IMR-90 (cell line): ENCODE measurements at regions not wholly inside any gene's neighbourhood (a gene's known extent, or its start where the extent isn't known, plus 50 kb on each side); places are given as distances from the start of the nearest gene placed in this dataset.

ENCODE experiments used
- ATAC-seq: fragments of 200-7000 bp; cut with Tn5 transposase; 2 replicates; pipeline ENCODE4 v1.9.1; 2020; ENCODE audit warnings: low read depth, mild to moderate bottlenecking, moderate library complexity
- BruUV-seq: library from RNA; stranded (reverse); fragments of 400-500 nt; replicated peaks from 2 replicates; lab custom pipeline; 2021; lab: Mats Ljungman, UMichigan
- CTCF ChIA-PET: fragments of 300-600 bp; formaldehyde crosslinking; extraction: SDS; loops from one replicate; lab custom pipeline; 2021; ENCODE audit warnings: antibody characterized with exemption; lab: Yijun Ruan, JAX
- POLR2A ChIA-PET: fragments of 300-600 bp; sonication (Branson Sonifier 250); formaldehyde crosslinking; loops from one replicate; lab custom pipeline; 2022; ENCODE audit warnings: antibody characterized with exemption; ENCODE audit not compliant: unreplicated experiment; lab: Charles Lee
- DNase-seq: peaks from one replicate; pipeline ENCODE4 v3.0.0; 2013
- H2AFZ ChIP-seq: replicated peaks from 2 replicates; pipeline ENCODE3; 2013; ENCODE audit warnings: low read length, mild to moderate bottlenecking; ENCODE audit not compliant: poor library complexity
- H2AK5ac ChIP-seq: 2 replicates; pipeline ENCODE4 v1.6.1; 2013; ENCODE audit warnings: low read depth, low read length, inconsistent platforms
- H2AK9ac ChIP-seq: replicated peaks from 2 replicates; pipeline ENCODE3; 2013; ENCODE audit warnings: mild to moderate bottlenecking, low read depth, low read length, moderate library complexity; ENCODE audit not compliant: poor library complexity
- H2BK120ac ChIP-seq: 2 replicates; pipeline ENCODE4 v1.6.1; 2013; ENCODE audit warnings: low read depth, low read length, inconsistent platforms
- H2BK15ac ChIP-seq: 3 replicates; pipeline ENCODE4 v1.6.1; 2013; ENCODE audit warnings: low read depth, low read length, inconsistent platforms
- H2BK20ac ChIP-seq: 2 replicates; pipeline ENCODE4 v1.6.1; 2013; ENCODE audit warnings: low read depth, mild to moderate bottlenecking, inconsistent platforms, low read length, moderate library complexity
- H2BK5ac ChIP-seq: 2 replicates; pipeline ENCODE4 v1.6.1; 2013; ENCODE audit warnings: mild to moderate bottlenecking, low read depth, low read length, inconsistent platforms; ENCODE audit not compliant: poor library complexity, severe bottlenecking
- H3K14ac ChIP-seq: replicated peaks from 2 replicates; pipeline ENCODE4 v1.6.1; 2013; ENCODE audit warnings: low read depth, low read length, inconsistent platforms
- H3K18ac ChIP-seq: 2 replicates; pipeline ENCODE4 v1.6.1; 2013; ENCODE audit warnings: low read depth, low read length, control low read depth
- H3K23ac ChIP-seq: 2 replicates; pipeline ENCODE4 v1.6.1; 2013; ENCODE audit warnings: low read depth, low read length, inconsistent platforms
- H3K27ac ChIP-seq: 2 replicates; pipeline ENCODE4 v1.5.1; 2013; ENCODE audit warnings: mild to moderate bottlenecking, control low read depth, low read length; ENCODE audit not compliant: insufficient read depth
- H3K27me3 ChIP-seq: 2 replicates; pipeline ENCODE4 v1.6.1; 2013; ENCODE audit warnings: low read length; ENCODE audit not compliant: control insufficient read depth, insufficient read depth
- H3K36me3 ChIP-seq: 2 replicates; pipeline ENCODE4 v1.6.1; 2013; ENCODE audit warnings: low read length, mixed read lengths; ENCODE audit not compliant: control insufficient read depth, insufficient read depth
- H3K4ac ChIP-seq: 2 replicates; pipeline ENCODE4 v1.6.1; 2013; ENCODE audit warnings: low read depth, low read length, inconsistent platforms
- H3K4me1 ChIP-seq: 2 replicates; pipeline ENCODE4 v1.6.1; 2013; ENCODE audit warnings: low read length, mixed read lengths; ENCODE audit not compliant: control insufficient read depth, insufficient read depth
- H3K4me2 ChIP-seq: 2 replicates; pipeline ENCODE4 v1.6.1; 2013; ENCODE audit warnings: low read depth, mild to moderate bottlenecking, control low read depth, low read length, moderate library complexity
- H3K4me3 ChIP-seq: 2 replicates; pipeline ENCODE4 v1.5.1; 2013; ENCODE audit warnings: low read depth, mild to moderate bottlenecking, control low read depth, low read length, moderate library complexity; ENCODE audit not compliant: insufficient read depth
- H3K56ac ChIP-seq: 2 replicates; pipeline ENCODE4 v1.6.1; 2013; ENCODE audit warnings: low read length, inconsistent platforms; ENCODE audit not compliant: insufficient read depth; ENCODE audit errors: extremely low read depth
- H3K79me1 ChIP-seq, 2 experiments: 2 replicates each; pipeline ENCODE4 v1.6.1; 2013; ENCODE audit warnings: low read length in 2 of 2, inconsistent platforms in 1 of 2, low read depth in 1 of 2
- H3K9ac ChIP-seq: 2 replicates; pipeline ENCODE4 v1.6.1; 2013; ENCODE audit warnings: low read depth, low read length, control low read depth
- H3K9me1 ChIP-seq: 2 replicates; pipeline ENCODE4 v1.6.1; 2013; ENCODE audit warnings: low read length, inconsistent platforms; ENCODE audit not compliant: insufficient read depth
- H3K9me3 ChIP-seq: 2 replicates; pipeline ENCODE4 v1.6.1; 2013; ENCODE audit warnings: low read length; ENCODE audit not compliant: control insufficient read depth, insufficient read depth
- H4K20me1 ChIP-seq: 2 replicates; pipeline ENCODE4 v1.6.1; 2013; ENCODE audit warnings: low read length, inconsistent platforms; ENCODE audit not compliant: insufficient read depth
- H4K5ac ChIP-seq: 2 replicates; pipeline ENCODE4 v1.6.1; 2013; ENCODE audit warnings: mild to moderate bottlenecking, low read depth, low read length, control low read depth
- H4K8ac ChIP-seq, 2 experiments: 2 replicates each; pipeline ENCODE4 v1.6.1; 2013; ENCODE audit warnings: low read depth in 2 of 2, low read length in 2 of 2, control low read depth in 1 of 2, inconsistent platforms in 1 of 2
- H4K91ac ChIP-seq: 2 replicates; pipeline ENCODE4 v1.6.1; 2013; ENCODE audit warnings: low read depth, low read length, inconsistent platforms; ENCODE audit not compliant: insufficient read depth
- CHD1 ChIP-seq: IDR thresholded peaks from 2 replicates; pipeline ENCODE4 v1.6.1; 2012; ENCODE audit warnings: low read depth, low read length, improper control_type of control experiment
- MAZ ChIP-seq: IDR thresholded peaks from 2 replicates; pipeline ENCODE4 v1.6.1; 2012; ENCODE audit warnings: low read depth, mild to moderate bottlenecking, low read length, improper control_type of control experiment, moderate library complexity, borderline replicate concordance
- MXI1 ChIP-seq: IDR thresholded peaks from 2 replicates; pipeline ENCODE4 v1.6.1; 2012; ENCODE audit warnings: low read depth, mild to moderate bottlenecking, low read length, moderate library complexity, borderline replicate concordance
- POLR2A ChIP-seq: IDR thresholded peaks from 2 replicates; pipeline ENCODE4 v1.6.1; 2012; ENCODE audit warnings: mild to moderate bottlenecking, low read depth, low read length
- WGBS, 2 experiments: methylation state at CpG; one replicate each; pipeline versions ENCODE4 v1.1.5 to v1.1.7; 2013; ENCODE audit warnings: missing lambda C conversion rate in 2 of 2; ENCODE audit not compliant: insufficient read length in 1 of 2; ENCODE audit errors: extremely low coverage in 2 of 2; 5-methylcytosine and 5-hydroxymethylcytosine counted together
- dilution Hi-C: fragments of 300-500 bp; cut with HindIII; formaldehyde crosslinking; loops from one replicate; pipeline ENCODE4 v1.14.3; 2018; ENCODE audit warnings: low sequenced_read_pairs; ENCODE audit not compliant: unreplicated experiment
- in situ Hi-C: fragments of 300-500 bp; cut with MboI; formaldehyde crosslinking; loops from 3 replicates; pipeline ENCODE4 v1.14.3; 2019; ENCODE audit warnings: low sequenced_read_pairs, inconsistent platforms, mixed read lengths
- intact Hi-C: fragments of 100-400 bp; cut with micrococcal nuclease; formaldehyde crosslinking; loops from 2 replicates; pipeline ENCODE4 v1.10.0; 2022

DNA sequence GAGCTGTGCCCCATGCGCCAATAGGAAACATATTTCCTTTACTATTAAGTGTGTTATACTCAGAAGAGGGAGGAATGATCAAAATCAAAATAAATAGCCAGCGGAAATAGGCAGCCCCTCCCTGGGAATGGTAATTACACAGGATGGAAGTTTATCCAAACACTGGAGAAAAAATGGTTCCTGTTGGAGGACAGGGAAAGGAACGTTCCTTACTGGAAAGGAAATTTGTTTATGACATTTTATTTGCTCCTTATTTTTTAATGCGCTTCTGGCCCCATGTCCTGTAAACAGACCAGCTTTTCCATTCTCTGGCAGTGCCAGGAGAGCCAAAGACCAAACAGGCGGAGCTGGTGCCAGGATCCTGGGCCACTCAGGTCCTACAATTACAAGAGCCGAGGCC lies 273.7 kb downstream of the SOX9 start:
- Histone ChIP-seq H2BK20ac (peak overlapping the region; percentile 97), H3K79me1 (peaks cover 0 to 44% of the 10 kb centered on the region in 2 experiments; a peak in 2 of 4 replicates), H3K4ac (peak overlapping the region; percentile 97), H2AK5ac (peak overlapping the region; percentile 84), H3K9me3 (no peaks in the 10 kb centered on the region), H3K36me3 (no peaks in the 10 kb centered on the region), H2BK15ac (peak overlapping the region; percentile 63; the same call in 2 of the 3 replicates), H3K27me3 (no peaks in the 10 kb centered on the region), H3K18ac (peak overlapping the region; percentile 84), H3K4me1 (peaks cover 42% of the 10 kb centered on the region), H4K91ac (peak overlapping the region; percentile 96), H2BK120ac (peak overlapping the region; percentile 99), H2BK5ac (peak overlapping the region; percentile 97), H4K20me1 (no peaks in the 10 kb centered on the region; the same call in 1 of the 2 replicates), H3K4me2 (peak overlapping the region; percentile 25), H3K4me3 (no peak overlapping the region), H2AK9ac (peak overlapping the region; percentile 97), H4K8ac (peak overlapping the region; percentile 88 to 89), H2AFZ (peak overlapping the region; percentile 84), H4K5ac (peak overlapping the region; percentile 84), H3K27ac (peak overlapping the region; percentile 81), H3K9me1 (peaks cover 32% of the 10 kb centered on the region), H3K9ac (no peak overlapping the region; the same call in 1 of the 2 replicates), H3K23ac (peak overlapping the region; percentile 93), H3K56ac (peak overlapping the region; percentile 61), H3K14ac (peak overlapping the region; percentile 96)
- dilution Hi-C loops = no loop called here
- POLR2A ChIA-PET = no interaction called here
- intact Hi-C loops = no loop called here
- BruUV-seq = no TSS peak
- no peak for TF ChIP-seq MXI1
- no peak for TF ChIP-seq CHD1
- TF ChIP-seq MAZ = no peak
- TF ChIP-seq POLR2A = no peak; the same call in 1 of the 2 replicates
- CTCF ChIA-PET = no interaction called here
- WGBS, 2 experiments = no CpG with 5 or more reads among the region's 6 CpGs
- in situ Hi-C loops = loop anchor here (25.0 kb wide), 1 partner anchor 818 kb away; no protein-coding TSS in a partner anchor
- no peak for DNase-seq
- ATAC-seq = peak; percentile 13; the same call in 1 of the 2 replicates
